ENCODE measurements at regions not wholly inside any gene's neighbourhood (a gene's known extent, or its start where the extent isn't known, plus 50 kb on each side); places are given as distances from the start of the nearest gene placed in this dataset.

GRCh38 chr16:5865236-5865635, 767.6 kb upstream of the EEF2KMT start:
- ChIA-PET CTCF (no interaction called here), POLR2A (no interaction called here)
- no peak for DNase-seq (ENCODE audit: low read depth, low spot score)
- H3K4me3 ChIP-seq (ENCODE audit: low read depth, low read length): no peak overlapping the region
- TF ChIP-seq CTCF (IDR thresholded peaks at IDR 0.05; ENCODE audit: insufficient read depth, low read length, missing control alignments): no peak

- CTCF ChIA-PET: no interaction called here
- no peak overlapping the region for H3K4me3 ChIP-seq (ENCODE audit: low read depth, low read length)
- no peak for DNase-seq (ENCODE audit: low read depth, low spot score)
- POLR2A ChIA-PET: no interaction called here
- TF ChIP-seq CTCF (IDR thresholded peaks at IDR 0.05; ENCODE audit: insufficient read depth, low read length, missing control alignments): no peak
Observed at GRCh38 chr16:5863071-5863606, 765.5 kb upstream of the EEF2KMT start.

- no peak for DNase-seq (ENCODE audit: low read depth, low spot score)
- ChIA-PET CTCF (no interaction called here), POLR2A (no interaction called here)
- H3K4me3 ChIP-seq (ENCODE audit: low read depth, low read length): no peak overlapping the region
- TF ChIP-seq CTCF (IDR thresholded peaks at IDR 0.05; ENCODE audit: insufficient read depth, low read length, missing control alignments): no peak
Observed at GRCh38 chr16:5862103-5862840, 764.7 kb upstream of the EEF2KMT start.

- H3K4me3 ChIP-seq (ENCODE audit: low read depth, low read length): no peak overlapping the region
- ChIA-PET CTCF (no interaction called here), POLR2A (no interaction called here)
- no peak for DNase-seq (ENCODE audit: low read depth, low spot score)
- no peak for TF ChIP-seq CTCF (IDR thresholded peaks at IDR 0.05; ENCODE audit: insufficient read depth, low read length, missing control alignments)
Observed at GRCh38 chr16:5861241-5861640, 763.6 kb upstream of the EEF2KMT start.

- POLR2A ChIA-PET: no interaction called here
- DNase-seq (ENCODE audit: low read depth, low spot score): no peak
- no peak overlapping the region for H3K4me3 ChIP-seq (ENCODE audit: low read depth, low read length)
- no peak for TF ChIP-seq CTCF (IDR thresholded peaks at IDR 0.05; ENCODE audit: insufficient read depth, low read length, missing control alignments)
- CTCF ChIA-PET: no interaction called here
Observed at GRCh38 chr16:5858180-5858579, 760.6 kb upstream of the EEF2KMT start.

- CTCF ChIA-PET: no interaction called here
- no peak overlapping the region for H3K4me3 ChIP-seq (ENCODE audit: low read depth, low read length)
- no peak for TF ChIP-seq CTCF (IDR thresholded peaks at IDR 0.05; ENCODE audit: insufficient read depth, low read length, missing control alignments)
- POLR2A ChIA-PET: no interaction called here
- no peak for DNase-seq (ENCODE audit: low read depth, low spot score)
Observed at GRCh38 chr16:5854027-5854426, 756.4 kb upstream of the EEF2KMT start.

Measured in AG04449 (cell line).